Stomach smooth muscle (tissue), 2 donors: ENCODE measurements at regions not wholly inside any gene's neighbourhood (a gene's known extent, or its start where the extent isn't known, plus 50 kb on each side); places are given as distances from the start of the nearest gene placed in this dataset.
"Not testable (repeated sequence)": the region's sequence is repeated elsewhere in the genome, so short reads cannot be mapped to it uniquely, and the experiment has no call there.

ENCODE experiments used
- H3K27ac ChIP-seq: one replicate; pipeline ENCODE4 v1.7.0; 2013; ENCODE audit warnings: mild to moderate bottlenecking, low read length, inconsistent platforms
- H3K27me3 ChIP-seq, 2 donors: one replicate each; pipeline ENCODE4 v1.7.0; 2013; ENCODE audit warnings: low read length in 2 of 2; ENCODE audit not compliant: insufficient read depth in 2 of 2, control insufficient read depth in 1 of 2
- H3K36me3 ChIP-seq, 2 donors: one replicate each; pipeline ENCODE4 v1.7.0; 2013; ENCODE audit warnings: low read length in 2 of 2; ENCODE audit not compliant: control insufficient read depth in 2 of 2, insufficient read depth in 2 of 2
- H3K4me1 ChIP-seq: one replicate; pipeline ENCODE4 v1.7.0; 2013; ENCODE audit warnings: low read length; ENCODE audit not compliant: control insufficient read depth, insufficient read depth
- H3K4me3 ChIP-seq, 2 donors: one replicate each; pipeline ENCODE4 v1.7.0; 2013; ENCODE audit warnings: low read length in 2 of 2
- H3K9ac ChIP-seq, 2 donors: one replicate each; pipeline ENCODE4 v1.7.0; 2013; ENCODE audit warnings: low read length in 2 of 2, mild to moderate bottlenecking in 1 of 2
- H3K9me3 ChIP-seq, 2 donors: one replicate each; pipeline ENCODE4 v1.7.0; 2013; ENCODE audit warnings: low read length in 2 of 2; ENCODE audit not compliant: control insufficient read depth in 2 of 2
- donor health status: healthy.
- donor health status: Pancreatic carcinoma.

- not testable (repeated sequence) for H3K36me3 ChIP-seq, H3K9ac ChIP-seq, H3K9me3 ChIP-seq, H3K4me1 ChIP-seq, H3K4me3 ChIP-seq, H3K27ac ChIP-seq, H3K27me3 ChIP-seq
Observed at GRCh38 chr4:9505341-9505740, 61.1 kb downstream of the DEFB131A start.

- H3K27ac ChIP-seq, H3K9ac ChIP-seq, H3K27me3 ChIP-seq, H3K4me1 ChIP-seq, H3K4me3 ChIP-seq, H3K36me3 ChIP-seq, H3K9me3 ChIP-seq: not testable (repeated sequence)
Observed at GRCh38 chr4:9506672-9507071, 62.5 kb downstream of the DEFB131A start.

GRCh38 chr4:9512941-9513340 lies 68.7 kb downstream of the DEFB131A start:
- H3K27ac ChIP-seq, H3K9me3 ChIP-seq, H3K4me3 ChIP-seq, H3K36me3 ChIP-seq, H3K27me3 ChIP-seq, H3K9ac ChIP-seq, H3K4me1 ChIP-seq: not testable (repeated sequence)

GRCh38 chr4:9519631-9520030 lies 75.4 kb downstream of the DEFB131A start:
- not testable (repeated sequence) for H3K27ac ChIP-seq, H3K9me3 ChIP-seq, H3K36me3 ChIP-seq, H3K9ac ChIP-seq, H3K27me3 ChIP-seq, H3K4me3 ChIP-seq, H3K4me1 ChIP-seq

GRCh38 chr4:9522903-9523302 lies 78.7 kb downstream of the DEFB131A start:
- not testable (repeated sequence) for H3K4me3 ChIP-seq

GRCh38 chr4:9524406-9524805 lies 80.2 kb downstream of the DEFB131A start:
- not testable (repeated sequence) for H3K4me3 ChIP-seq, H3K4me1 ChIP-seq, H3K9me3 ChIP-seq

More at GRCh38 chr4:9522903-9523302, 78.7 kb downstream of the DEFB131A start:
- H3K4me1 ChIP-seq, H3K9ac ChIP-seq, H3K9me3 ChIP-seq, H3K27ac ChIP-seq, H3K27me3 ChIP-seq, H3K36me3 ChIP-seq: not testable (repeated sequence)

GRCh38 chr4:9532134-9532862 lies 88.1 kb downstream of the DEFB131A start:
- H3K27ac ChIP-seq, H3K9me3 ChIP-seq, H3K4me1 ChIP-seq, H3K27me3 ChIP-seq, H3K9ac ChIP-seq, H3K36me3 ChIP-seq: not testable (repeated sequence)
- peak overlapping the region; percentile 25 to 73 for H3K4me3 ChIP-seq

More at GRCh38 chr4:9524406-9524805, 80.2 kb downstream of the DEFB131A start:
- H3K27ac ChIP-seq, H3K9ac ChIP-seq, H3K36me3 ChIP-seq, H3K27me3 ChIP-seq: not testable (repeated sequence)

- H3K27ac ChIP-seq, H3K4me1 ChIP-seq, H3K4me3 ChIP-seq, H3K36me3 ChIP-seq, H3K9me3 ChIP-seq, H3K27me3 ChIP-seq, H3K9ac ChIP-seq: not testable (repeated sequence)
Observed at GRCh38 chr4:9532863-9533192, 88.6 kb downstream of the DEFB131A start.

- H3K4me1 ChIP-seq, H3K4me3 ChIP-seq, H3K27ac ChIP-seq, H3K27me3 ChIP-seq, H3K36me3 ChIP-seq, H3K9me3 ChIP-seq, H3K9ac ChIP-seq: not testable (repeated sequence)
Observed at GRCh38 chr4:9537101-9537500, 92.9 kb downstream of the DEFB131A start.

- not testable (repeated sequence) for H3K36me3 ChIP-seq, H3K27ac ChIP-seq, H3K9me3 ChIP-seq, H3K4me1 ChIP-seq, H3K27me3 ChIP-seq, H3K4me3 ChIP-seq, H3K9ac ChIP-seq
Observed at GRCh38 chr4:9539939-9540520, 95.8 kb downstream of the DEFB131A start.

- H3K27ac ChIP-seq, H3K4me1 ChIP-seq, H3K27me3 ChIP-seq, H3K9ac ChIP-seq, H3K9me3 ChIP-seq, H3K4me3 ChIP-seq, H3K36me3 ChIP-seq: not testable (repeated sequence)
Observed at GRCh38 chr4:9541388-9541915, 97.2 kb downstream of the DEFB131A start.
